CD4-positive, alpha-beta T cell treated with Interferon gamma for 1 hour (primary cell): ENCODE measurements at regions not wholly inside any gene's neighbourhood (a gene's known extent, or its start where the extent isn't known, plus 50 kb on each side); places are given as distances from the start of the nearest gene placed in this dataset.
"Not testable (repeated sequence)": the region's sequence is repeated elsewhere in the genome, so short reads cannot be mapped to it uniquely, and the experiment has no call there.

Source experiments
- DNase-seq: peaks from one replicate; pipeline ENCODE4 v3.0.0-alpha.2; 2020

GRCh38 chr2:242159921-242160320 is 290.4 kb downstream of the RTP5 start:
- DNase-seq: not testable (repeated sequence)

DNA sequence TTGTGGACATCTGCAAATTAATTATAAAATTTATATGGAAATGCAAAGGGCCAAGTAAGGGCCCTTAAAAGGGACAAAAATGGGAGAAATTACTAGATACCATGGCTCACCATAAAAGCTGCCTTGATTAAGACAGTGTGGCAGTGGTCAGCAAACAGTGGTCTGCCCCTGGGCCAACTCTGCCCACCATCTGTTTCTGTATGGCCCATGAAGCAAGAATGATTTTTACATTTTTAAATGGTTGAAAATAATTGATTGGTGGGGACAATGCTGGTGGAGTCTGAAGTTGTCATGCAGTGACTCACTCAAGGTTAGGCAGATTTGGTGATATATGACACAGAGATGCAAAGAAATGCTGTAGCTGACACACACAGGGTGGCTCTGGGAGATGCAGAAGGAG is 295.6 kb downstream of the RTP5 start:
- not testable (repeated sequence) for DNase-seq

- not testable (repeated sequence) for DNase-seq
These were observed 301.8 kb downstream of the RTP5 start for GRCh38 chr2:242171290-242171689.
